K562 (cell line): ENCODE measurements at regions not wholly inside any gene's neighbourhood (a gene's known extent, or its start where the extent isn't known, plus 50 kb on each side); places are given as distances from the start of the nearest gene placed in this dataset.

Experiments used
- ATAC-seq: fragments of 200-7000 bp; cut with Tn5 transposase; 3 replicates; pipeline ENCODE4 v1.9.1; 2020; ENCODE audit warnings: moderate library complexity
- BruUV-seq: library from RNA; stranded (reverse); fragments of 400-500 nt; replicated peaks from 2 replicates; lab custom pipeline; 2021; lab: Mats Ljungman, UMichigan
- CTCF ChIA-PET: fragments of 300-600 bp; formaldehyde crosslinking; extraction: SDS; loops from one replicate; lab custom pipeline; 2021; ENCODE audit warnings: low intra/inter-chr PET ratio; lab: Yijun Ruan, JAX
- POLR2A ChIA-PET: fragments of 300-600, 350-650 bp; sonication (Branson Sonifier 250); formaldehyde crosslinking; extraction: SDS; loops from one replicate; lab custom pipeline; 2021; ENCODE audit warnings: antibody characterized with exemption, inconsistent platforms; lab: Yijun Ruan, JAX
- DNase-seq, 4 experiments: peaks; one replicate each; pipeline versions ENCODE4 v3.0.0 to v3.0.0-alpha.2; 2011 to 2018; ENCODE audit warnings: low spot score in 3 of 4, mixed read lengths in 3 of 4; ENCODE audit errors: extremely low read depth in 1 of 4
- FAIRE-seq: peaks from 2 replicates; lab custom pipeline; 2011; peaks lifted over from hg19 to GRCh38; lab: Jason Lieb, UNC
- H2AFZ ChIP-seq: 2 replicates; pipeline ENCODE4 v1.6.0; 2011; ENCODE audit warnings: low read depth, low read length, control low read depth, inconsistent platforms
- H3K27ac ChIP-seq: fragments of 200-600 bp; 3 replicates; pipeline ENCODE4 v1.8.0; 2011; ENCODE audit warnings: low read depth, mild to moderate bottlenecking, control low read depth, inconsistent platforms, low read length, moderate library complexity, mixed read lengths; ENCODE audit errors: extremely low read depth
- H3K27me3 ChIP-seq, 2 experiments: fragments of 300-600 bp in 1 of 2; 2 replicates in 1 of 2; 3 replicates in 1 of 2; pipeline versions ENCODE4 v1.6.0 to v1.8.0; 2011; ENCODE audit warnings: inconsistent platforms in 2 of 2, low read length in 2 of 2, mild to moderate bottlenecking in 1 of 2, mixed read lengths in 1 of 2, moderate library complexity in 1 of 2; ENCODE audit not compliant: control insufficient read depth in 2 of 2, insufficient read depth in 2 of 2
- H3K36me3 ChIP-seq: fragments of 300-600 bp; 3 replicates; pipeline ENCODE4 v1.8.0; 2011; ENCODE audit warnings: mild to moderate bottlenecking, low read length, inconsistent platforms; ENCODE audit not compliant: control insufficient read depth, insufficient read depth
- H3K4me1 ChIP-seq, 2 experiments: fragments of 200-600 bp in 1 of 2; replicated peaks in 1 of 2; 2 replicates in 1 of 2; 3 replicates in 1 of 2; pipeline versions ENCODE4 v1.5.1 to v1.8.0; 2011; ENCODE audit warnings: inconsistent platforms in 2 of 2, low read length in 2 of 2, mild to moderate bottlenecking in 1 of 2, mixed read lengths in 1 of 2, moderate library complexity in 1 of 2; ENCODE audit not compliant: control insufficient read depth in 2 of 2, insufficient read depth in 2 of 2
- H3K4me2 ChIP-seq: 2 replicates; pipeline ENCODE4 v1.6.1; 2011; ENCODE audit warnings: low read length, control low read depth, inconsistent platforms, mixed read lengths; ENCODE audit not compliant: insufficient read depth
- H3K4me3 ChIP-seq: fragments of 200-600 bp; sonication (generic), shearing (Covaris generic); 2 replicates; pipeline ENCODE4 v1.5.1; 2016; ENCODE audit warnings: control low read depth, inconsistent platforms
- H3K79me2 ChIP-seq: fragments of 200-600 bp; 3 replicates; pipeline ENCODE4 v1.8.0; 2011; ENCODE audit warnings: low read length, inconsistent platforms; ENCODE audit not compliant: control insufficient read depth, insufficient read depth
- H3K9ac ChIP-seq, 2 experiments: 2 replicates each; pipeline versions ENCODE4 v1.6.0 to v1.6.1; 2011; ENCODE audit warnings: low read depth in 2 of 2, low read length in 2 of 2, control low read depth in 1 of 2, inconsistent platforms in 1 of 2, mild to moderate bottlenecking in 1 of 2, mixed read lengths in 1 of 2; ENCODE audit not compliant: insufficient read depth in 1 of 2
- H3K9me1 ChIP-seq: one replicate; pipeline ENCODE4 v1.6.0; 2011; ENCODE audit warnings: inconsistent platforms, mild to moderate bottlenecking, low read length, moderate library complexity; ENCODE audit not compliant: control insufficient read depth, insufficient read depth
- H3K9me3 ChIP-seq: replicated peaks from 2 replicates; pipeline ENCODE4 v1.5.1; 2011; ENCODE audit warnings: low read depth, low read length, inconsistent platforms; ENCODE audit not compliant: control insufficient read depth, insufficient read depth
- H4K20me1 ChIP-seq: replicated peaks from 2 replicates; pipeline ENCODE4 v1.6.1; 2011; ENCODE audit warnings: low read length, inconsistent platforms, mixed read lengths; ENCODE audit not compliant: control insufficient read depth, insufficient read depth
- GABPB2 ChIP-seq: fragments of 250-450 bp; sonication (Bioruptor Pico); conservative IDR thresholded peaks from 2 replicates; pipeline ENCODE4 v1.5.1; 2021; ENCODE audit warnings: mild to moderate bottlenecking
- IRF2 ChIP-seq: sonication (generic); formaldehyde crosslinking; IDR thresholded peaks from 2 replicates; pipeline ENCODE4 v1.8.1; 2022; ENCODE audit warnings: mild to moderate bottlenecking, missing genetic modification reagents
- NFRKB ChIP-seq: fragments of 450-650 bp; IDR thresholded peaks from 2 replicates; pipeline ENCODE4 v1.6.1; 2016; ENCODE audit warnings: low read depth
- STAT5B ChIP-seq: fragments of 250-450 bp; sonication (Bioruptor Pico); IDR thresholded peaks from 2 replicates; pipeline ENCODE4 v1.8.0; 2021; ENCODE audit warnings: mild to moderate bottlenecking, inconsistent platforms
- U2AF1 ChIP-seq: fragments of 200-400 bp; formaldehyde crosslinking; optimal IDR thresholded peaks from 2 replicates; pipeline ENCODE3; 2017; ENCODE audit warnings: mild to moderate bottlenecking, low read depth, low read length, moderate library complexity
- ZNF12 ChIP-seq: sonication (generic); formaldehyde crosslinking; IDR thresholded peaks from 2 replicates; pipeline ENCODE4 v1.4.0; 2020; ENCODE audit warnings: mild to moderate bottlenecking, missing genetic modification reagents
- ZNF217 ChIP-seq: sonication (generic); formaldehyde crosslinking; IDR thresholded peaks from 2 replicates; pipeline ENCODE4 v1.8.0; 2022; ENCODE audit warnings: mild to moderate bottlenecking, missing genetic modification reagents
- ZNF445 ChIP-seq: fragments of 250-450 bp; sonication (Bioruptor Pico); IDR thresholded peaks from 2 replicates; pipeline ENCODE4 v1.4.0; 2020; ENCODE audit warnings: low read depth, mild to moderate bottlenecking, moderate library complexity
- WGBS: fragments of 100-300 bp; shearing (Covaris generic); methylation state at CpG from one replicate; pipeline ENCODE4 v1.1.6; 2016; ENCODE audit warnings: low coverage, mixed read lengths; ENCODE audit not compliant: insufficient coverage; ENCODE audit errors: missing lambda C conversion rate; 5-methylcytosine and 5-hydroxymethylcytosine counted together
- in situ Hi-C: fragments of 300-500 bp; cut with MboI; formaldehyde crosslinking; loops from 4 replicates; pipeline ENCODE4 v1.15.0; 2018; ENCODE audit warnings: inconsistent platforms, mixed read lengths
- intact Hi-C: fragments of 100-400 bp; cut with micrococcal nuclease; formaldehyde crosslinking; loops from 2 replicates; pipeline ENCODE4 v1.14.2; 2022
- TF ChIP-seq, protein P1 (sequence below): fragments of 450-650 bp; formaldehyde crosslinking; IDR thresholded peaks from 2 replicates; pipeline ENCODE4 v1.4.0; 2022; ENCODE audit warnings: missing genetic modification characterization
- TF ChIP-seq, protein P2 (sequence below): IDR thresholded peaks from 2 replicates; pipeline ENCODE4 v1.6.1; 2011; ENCODE audit not compliant: insufficient read length; ENCODE audit errors: extremely low read depth

DNA sequence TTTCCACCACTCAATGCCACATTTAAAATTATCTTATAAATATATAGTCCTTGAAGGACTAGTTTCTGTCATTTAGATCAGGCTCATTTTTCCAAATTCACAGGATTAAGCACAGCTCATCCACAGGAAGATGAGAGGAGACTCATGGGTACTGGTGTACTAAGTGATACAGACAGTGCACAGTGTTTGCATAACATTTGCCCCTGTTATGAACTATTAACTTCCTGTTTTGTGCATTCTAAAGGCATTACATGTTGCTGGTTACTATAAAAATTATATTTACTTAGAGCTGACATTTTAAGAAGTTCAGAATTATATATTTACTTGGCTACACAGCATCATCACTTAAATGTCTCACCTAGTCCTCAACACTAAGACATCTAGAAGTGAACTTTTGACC, 772.0 kb downstream of the TECRL start (continued):
- TF ChIP-seq U2AF1 (no peak), STAT5B (CRISPR knock-in tag) (no peak), ZNF217 (no peak), ZNF445 (CRISPR knock-in tag) (no peak), ZNF12 (CRISPR knock-in tag) (no peak), IRF2 (CRISPR knock-in tag) (no peak), GABPB2 (no peak)
- TF ChIP-seq, protein P1, sequence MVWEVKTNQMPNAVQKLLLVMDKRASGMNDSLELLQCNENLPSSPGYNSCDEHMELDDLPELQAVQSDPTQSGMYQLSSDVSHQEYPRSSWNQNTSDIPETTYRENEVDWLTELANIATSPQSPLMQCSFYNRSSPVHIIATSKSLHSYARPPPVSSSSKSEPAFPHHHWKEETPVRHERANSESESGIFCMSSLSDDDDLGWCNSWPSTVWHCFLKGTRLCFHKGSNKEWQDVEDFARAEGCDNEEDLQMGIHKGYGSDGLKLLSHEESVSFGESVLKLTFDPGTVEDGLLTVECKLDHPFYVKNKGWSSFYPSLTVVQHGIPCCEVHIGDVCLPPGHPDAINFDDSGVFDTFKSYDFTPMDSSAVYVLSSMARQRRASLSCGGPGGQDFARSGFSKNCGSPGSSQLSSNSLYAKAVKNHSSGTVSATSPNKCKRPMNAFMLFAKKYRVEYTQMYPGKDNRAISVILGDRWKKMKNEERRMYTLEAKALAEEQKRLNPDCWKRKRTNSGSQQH (CRISPR knock-in tag): no peak
- TF ChIP-seq, protein P2, sequence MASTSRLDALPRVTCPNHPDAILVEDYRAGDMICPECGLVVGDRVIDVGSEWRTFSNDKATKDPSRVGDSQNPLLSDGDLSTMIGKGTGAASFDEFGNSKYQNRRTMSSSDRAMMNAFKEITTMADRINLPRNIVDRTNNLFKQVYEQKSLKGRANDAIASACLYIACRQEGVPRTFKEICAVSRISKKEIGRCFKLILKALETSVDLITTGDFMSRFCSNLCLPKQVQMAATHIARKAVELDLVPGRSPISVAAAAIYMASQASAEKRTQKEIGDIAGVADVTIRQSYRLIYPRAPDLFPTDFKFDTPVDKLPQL: no peak

DNA sequence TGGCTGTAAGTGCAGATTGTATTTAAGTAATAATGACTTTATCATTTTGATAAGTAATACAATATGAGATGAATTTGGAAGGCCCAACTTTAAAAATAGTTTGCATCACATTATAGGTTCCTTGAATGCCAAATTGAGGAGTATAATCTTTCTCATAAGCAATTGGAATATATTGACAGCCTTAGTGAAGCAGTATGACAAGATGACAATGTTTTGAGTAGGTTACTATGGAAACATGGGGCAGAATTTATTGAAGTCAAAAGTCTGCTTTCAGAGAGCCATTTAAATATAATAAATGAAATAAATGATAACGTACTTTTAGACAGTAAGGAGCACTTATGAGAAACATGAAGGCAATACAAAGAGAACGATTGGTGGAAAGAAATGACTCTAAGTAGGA, 776.4 kb downstream of the TECRL start:
- Histone ChIP-seq H3K4me3 (no peak overlapping the region), H3K9me3 (no peaks in the 10 kb centered on the region), H3K27me3 (no peaks in the 10 kb centered on the region), H3K4me2 (no peak overlapping the region), H2AFZ (no peak overlapping the region), H3K4me1 (no peaks in the 10 kb centered on the region), H3K36me3 (no peaks in the 10 kb centered on the region), H3K79me2 (no peaks in the 10 kb centered on the region), H3K27ac (no peak overlapping the region), H3K9ac (no peak overlapping the region), H3K9me1 (no peaks in the 10 kb centered on the region), H4K20me1 (no peaks in the 10 kb centered on the region)
- FAIRE-seq: no peak
- CTCF ChIA-PET: no interaction called here
- no peak for TF ChIP-seq NFRKB
- ATAC-seq: no peak
- DNase-seq: no peak
- no TSS peak for BruUV-seq
- 0% methylated on average over 2 of the region's 2 CpGs for WGBS
- in situ Hi-C loops (no loop called here), intact Hi-C loops (no loop called here)
- POLR2A ChIA-PET: no interaction called here
